Esophagus squamous epithelium (tissue), 4 donors: ENCODE measurements at regions not wholly inside any gene's neighbourhood (a gene's known extent, or its start where the extent isn't known, plus 50 kb on each side); places are given as distances from the start of the nearest gene placed in this dataset.

Experiments
- CTCF ChIP-seq, 6 experiments: fragments of 450-650 bp in 4 of 6; fragments of 200-600 bp in 2 of 6; sonication (generic) in 2 of 6; IDR thresholded peaks; one replicate each; pipeline ENCODE4 v1.5.1; 2016 to 2019; ENCODE audit warnings: antibody characterized with exemption in 6 of 6, mild to moderate bottlenecking in 4 of 6, moderate library complexity in 4 of 6
- POLR2A ChIP-seq, 4 donors: fragments of 450-650 bp; IDR thresholded peaks; one replicate each; pipeline ENCODE4 v1.6.1; 2017; ENCODE audit warnings: antibody characterized with exemption in 4 of 4, mild to moderate bottlenecking in 4 of 4, moderate library complexity in 3 of 4

- TF ChIP-seq CTCF (IDR thresholded peaks at IDR 0.05): no peak
- no peak for TF ChIP-seq POLR2A (IDR thresholded peaks at IDR 0.05)
Measured at GRCh38 chr2:145351864-145352425, 832.0 kb upstream of the ZEB2 start.
